CD4-positive, alpha-beta memory T cell (primary cell): ENCODE measurements at regions not wholly inside any gene's neighbourhood (a gene's known extent, or its start where the extent isn't known, plus 50 kb on each side); places are given as distances from the start of the nearest gene placed in this dataset.
A peak's percentile ranks its signal among the peaks of the same experiment; 100 is the strongest.

Source experiments
- CTCF ChIA-PET: fragments of 350-600 bp; sonication (Branson Sonifier 250); formaldehyde crosslinking; loops from one replicate; lab custom pipeline; 2021; ENCODE audit warnings: inconsistent platforms; ENCODE audit not compliant: partially characterized antibody; lab: Charles Lee
- POLR2A ChIA-PET: fragments of 350-600 bp; sonication (Branson Sonifier 250); formaldehyde crosslinking; loops from one replicate; lab custom pipeline; 2021; ENCODE audit not compliant: partially characterized antibody; lab: Charles Lee
- DNase-seq, 5 donors: peaks; one replicate each; pipeline versions ENCODE4 v3.0.0 to v3.0.0-alpha.2; 2020 to 2022; ENCODE audit warnings: mixed read lengths in 1 of 5
- H3K27ac ChIP-seq: one replicate; pipeline ENCODE4 v1.7.0; 2013; ENCODE audit warnings: low read depth, low read length
- H3K27me3 ChIP-seq: 2 replicates; pipeline ENCODE4 v1.7.0; 2013; ENCODE audit warnings: mild to moderate bottlenecking, low read length, moderate library complexity; ENCODE audit not compliant: insufficient read depth
- H3K36me3 ChIP-seq: 2 replicates; pipeline ENCODE4 v1.7.0; 2013; ENCODE audit warnings: mild to moderate bottlenecking, low read length, moderate library complexity; ENCODE audit not compliant: insufficient read depth
- H3K4me1 ChIP-seq: 2 replicates; pipeline ENCODE4 v1.7.0; 2013; ENCODE audit warnings: mild to moderate bottlenecking, low read length, moderate library complexity; ENCODE audit not compliant: insufficient read depth
- H3K4me3 ChIP-seq, 2 donors: one replicate each; pipeline ENCODE4 v1.7.0; 2013; ENCODE audit warnings: low read length in 2 of 2, mild to moderate bottlenecking in 1 of 2
- H3K9me3 ChIP-seq, 2 donors: one replicate each; pipeline ENCODE4 v1.7.0; 2013; ENCODE audit warnings: low read length in 2 of 2, control low read depth in 1 of 2; ENCODE audit not compliant: control insufficient read depth in 1 of 2
- H3K27ac Mint-ChIP-seq, 7 donors: one replicate each; pipeline ENCODE4 v1.8.0; 2020 to 2021; ENCODE audit warnings: mixed read lengths in 7 of 7, mild to moderate bottlenecking in 6 of 7, inconsistent platforms in 3 of 7, moderate library complexity in 3 of 7
- H3K27me3 Mint-ChIP-seq, 2 donors: one replicate each; pipeline ENCODE4 v1.8.0; 2020 to 2021; ENCODE audit warnings: mixed read lengths in 2 of 2
- H3K36me3 Mint-ChIP-seq, 2 donors: one replicate each; pipeline ENCODE4 v1.8.0; 2020 to 2021; ENCODE audit warnings: mixed read lengths in 2 of 2, inconsistent platforms in 1 of 2, mild to moderate bottlenecking in 1 of 2
- H3K4me1 Mint-ChIP-seq, 4 donors: one replicate each; pipeline ENCODE4 v1.8.0; 2020 to 2021; ENCODE audit warnings: mixed read lengths in 4 of 4, mild to moderate bottlenecking in 1 of 4
- H3K4me3 Mint-ChIP-seq, 8 donors: one replicate each; pipeline ENCODE4 v1.8.0; 2020 to 2021; ENCODE audit warnings: mixed read lengths in 8 of 8, mild to moderate bottlenecking in 7 of 8, moderate library complexity in 6 of 8, inconsistent platforms in 3 of 8
- H3K9me3 Mint-ChIP-seq, 8 donors: one replicate each; pipeline ENCODE4 v1.8.0; 2020 to 2021; ENCODE audit warnings: mixed read lengths in 8 of 8, mild to moderate bottlenecking in 5 of 8, inconsistent platforms in 3 of 8, moderate library complexity in 1 of 8
- intact Hi-C: fragments of 100-400 bp; cut with micrococcal nuclease; formaldehyde crosslinking; loops from one replicate; pipeline ENCODE4 v1.15.1; 2023

DNA sequence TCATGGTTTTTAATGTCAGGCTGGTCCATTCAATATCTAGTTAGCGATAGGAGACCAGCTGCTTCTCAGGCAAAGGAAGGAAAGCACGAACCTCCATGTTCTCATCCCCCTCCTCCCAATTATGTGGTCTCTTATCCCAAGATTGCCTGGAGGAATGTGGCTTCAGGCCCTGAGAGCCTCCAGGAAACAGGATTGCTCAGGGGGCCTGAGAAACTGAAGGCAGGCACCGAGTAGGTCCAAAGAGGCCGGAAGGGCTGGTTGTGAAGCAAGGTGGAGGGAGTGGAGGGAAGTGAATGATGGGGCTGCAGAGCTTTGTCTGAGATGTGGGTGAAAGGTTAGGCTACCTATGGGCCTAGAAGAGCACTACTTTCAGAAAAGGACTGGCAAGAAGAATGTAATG lies 188.2 kb upstream of the DDHD1 start:
- ChIA-PET CTCF (no interaction called here), POLR2A (no interaction called here)
- no peaks in the 10 kb centered on the region for H3K36me3 Mint-ChIP-seq
- no peaks in the 10 kb centered on the region for H3K4me1 Mint-ChIP-seq
- no peak overlapping the region for H3K27ac Mint-ChIP-seq
- H3K27me3 ChIP-seq: no peaks in the 10 kb centered on the region
- no peaks in the 10 kb centered on the region for H3K9me3 ChIP-seq
- H3K27ac ChIP-seq: no peak overlapping the region
- no peaks in the 10 kb centered on the region for H3K4me1 ChIP-seq
- no peak overlapping the region for H3K4me3 Mint-ChIP-seq
- H3K4me3 ChIP-seq: no peak overlapping the region
- H3K36me3 ChIP-seq: no peaks in the 10 kb centered on the region
- intact Hi-C loops: no loop called here
- no peaks in the 10 kb centered on the region for H3K27me3 Mint-ChIP-seq
- H3K9me3 Mint-ChIP-seq: peaks cover 0 to 2% (median 0%) of the 10 kb centered on the region in 8 donors
- DNase-seq: no peak

DNA sequence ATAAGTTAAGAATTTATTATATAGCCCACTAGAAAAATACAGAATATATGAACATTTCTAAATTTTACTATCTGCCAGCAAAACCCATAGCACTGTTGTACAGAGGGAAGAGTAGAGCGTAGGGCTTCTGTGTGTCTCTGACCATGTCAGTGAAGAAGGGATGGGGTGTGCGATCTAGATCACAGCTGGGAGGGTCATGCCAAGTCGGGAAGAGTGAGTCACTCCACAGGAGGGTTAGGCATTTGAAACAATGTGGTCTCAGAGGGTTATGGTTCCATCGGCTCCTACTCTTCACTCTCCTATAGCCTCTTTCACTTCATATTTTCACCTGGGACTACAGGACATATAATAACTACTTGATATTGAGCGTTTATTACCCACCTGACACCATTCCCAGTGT lies 185.1 kb upstream of the DDHD1 start:
- Mint-ChIP-seq H3K9me3 (peaks cover 0 to 4% (median 0%) of the 10 kb centered on the region in 8 donors), H3K4me1 (no peaks in the 10 kb centered on the region), H3K27me3 (no peaks in the 10 kb centered on the region), H3K4me3 (peak overlapping the region in 1 of 8 donors; percentile 21), H3K27ac (no peak overlapping the region), H3K36me3 (no peaks in the 10 kb centered on the region)
- Histone ChIP-seq H3K36me3 (no peaks in the 10 kb centered on the region), H3K27ac (no peak overlapping the region), H3K4me3 (no peak overlapping the region), H3K9me3 (no peaks in the 10 kb centered on the region), H3K27me3 (no peaks in the 10 kb centered on the region), H3K4me1 (no peaks in the 10 kb centered on the region)
- CTCF ChIA-PET: no interaction called here
- no peak for DNase-seq
- intact Hi-C loops: loop anchor here (10.0 kb wide), 1 partner anchor 53 kb away; no protein-coding TSS in a partner anchor
- POLR2A ChIA-PET: no interaction called here

DNA sequence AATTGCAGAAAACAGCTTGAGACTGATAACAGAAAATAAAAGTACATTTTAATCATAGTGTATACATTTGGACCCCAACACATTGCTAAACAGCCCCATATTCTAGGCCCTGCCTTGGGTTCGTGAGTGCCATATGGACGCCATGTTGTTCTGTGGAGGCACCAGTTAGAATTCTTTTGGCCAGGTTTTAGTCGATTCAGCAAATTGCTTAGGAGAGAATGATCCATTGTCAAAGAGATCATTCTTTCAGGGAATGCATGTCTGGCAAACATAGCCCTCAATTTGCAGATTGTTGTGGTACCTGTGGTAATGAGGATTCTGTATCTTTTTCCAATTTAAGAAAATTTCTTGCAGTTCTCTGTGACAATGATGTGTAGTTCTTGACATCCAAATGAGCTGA lies 183.6 kb upstream of the DDHD1 start:
- Histone ChIP-seq H3K36me3 (no peaks in the 10 kb centered on the region), H3K4me3 (no peak overlapping the region), H3K27ac (no peak overlapping the region), H3K4me1 (no peaks in the 10 kb centered on the region), H3K9me3 (no peaks in the 10 kb centered on the region), H3K27me3 (no peaks in the 10 kb centered on the region)
- peaks cover 0 to 4% (median 0%) of the 10 kb centered on the region in 8 donors for H3K9me3 Mint-ChIP-seq
- H3K4me3 Mint-ChIP-seq: peak overlapping the region in 1 of 8 donors; percentile 17
- intact Hi-C loops: loop anchor here (10.0 kb wide), 1 partner anchor 52 kb away; no protein-coding TSS in a partner anchor
- POLR2A ChIA-PET: no interaction called here
- H3K27ac Mint-ChIP-seq: no peak overlapping the region
- H3K4me1 Mint-ChIP-seq: no peaks in the 10 kb centered on the region
- no peak for DNase-seq
- no peaks in the 10 kb centered on the region for H3K36me3 Mint-ChIP-seq
- CTCF ChIA-PET: interaction anchor here (1.4 kb wide), 1 partner anchor 30 kb away, joined by 3 read pairs; no protein-coding TSS in a partner anchor
- H3K27me3 Mint-ChIP-seq: no peaks in the 10 kb centered on the region

DNA sequence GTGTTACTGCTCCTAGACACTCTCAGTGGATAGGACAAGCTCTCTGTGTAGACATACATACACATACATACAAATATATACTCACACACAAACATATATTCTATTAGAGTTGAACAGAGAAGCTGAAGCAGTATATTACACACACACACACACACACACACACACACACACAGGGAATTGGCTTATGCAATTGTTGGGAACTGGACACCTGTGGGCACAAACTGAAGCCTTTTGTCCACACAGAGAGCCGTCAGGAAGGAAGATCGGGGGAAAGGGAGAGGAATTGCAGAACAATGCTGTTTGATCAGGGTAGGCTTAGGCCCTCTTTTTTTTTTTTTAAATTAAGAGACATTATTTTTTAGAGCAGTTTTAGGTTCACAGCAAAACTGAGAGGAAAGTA lies 180.7 kb upstream of the DDHD1 start:
- peaks cover 0 to 4% (median 0%) of the 10 kb centered on the region in 8 donors for H3K9me3 Mint-ChIP-seq
- H3K9me3 ChIP-seq: no peaks in the 10 kb centered on the region
- intact Hi-C loops: loop anchor here (10.0 kb wide), 1 partner anchor 49 kb away; no protein-coding TSS in a partner anchor
- no peak overlapping the region for H3K4me3 Mint-ChIP-seq
- no peaks in the 10 kb centered on the region for H3K36me3 ChIP-seq
- no peak overlapping the region for H3K4me3 ChIP-seq
- H3K27me3 Mint-ChIP-seq: no peaks in the 10 kb centered on the region
- CTCF ChIA-PET: no interaction called here
- no peak overlapping the region for H3K27ac Mint-ChIP-seq
- no peaks in the 10 kb centered on the region for H3K4me1 ChIP-seq
- POLR2A ChIA-PET: no interaction called here
- no peaks in the 10 kb centered on the region for H3K4me1 Mint-ChIP-seq
- H3K27me3 ChIP-seq: no peaks in the 10 kb centered on the region
- no peak overlapping the region for H3K27ac ChIP-seq
- H3K36me3 Mint-ChIP-seq: no peaks in the 10 kb centered on the region
- no peak for DNase-seq

DNA sequence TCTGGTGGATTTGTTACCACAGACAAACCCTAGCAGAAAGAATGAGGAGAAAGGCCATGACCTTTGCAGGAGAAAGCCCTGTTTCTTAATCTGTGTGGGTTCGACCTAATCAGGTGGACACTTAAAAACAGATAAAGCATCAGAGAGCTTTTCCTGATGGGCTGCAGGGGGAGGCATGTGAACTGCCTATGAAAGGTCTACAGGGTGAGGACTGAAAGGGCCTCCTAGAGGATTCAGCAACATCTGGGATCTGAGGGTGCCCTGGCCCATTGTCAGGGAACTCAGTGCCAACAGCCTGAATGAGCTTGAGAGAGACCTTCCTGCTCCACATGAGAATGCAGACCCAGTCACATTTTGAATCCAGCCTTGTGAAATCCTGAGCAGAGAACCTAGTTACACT lies 178.8 kb upstream of the DDHD1 start:
- intact Hi-C loops: loop anchor here (10.0 kb wide), 1 partner anchor 47 kb away; no protein-coding TSS in a partner anchor
- no peaks in the 10 kb centered on the region for H3K9me3 ChIP-seq
- no peak overlapping the region for H3K27ac ChIP-seq
- Mint-ChIP-seq H3K9me3 (peaks cover 0 to 2% (median 0%) of the 10 kb centered on the region in 8 donors), H3K36me3 (peaks cover 0 to 8% of the 10 kb centered on the region in 2 donors), H3K27me3 (no peaks in the 10 kb centered on the region), H3K27ac (no peak overlapping the region), H3K4me3 (no peak overlapping the region), H3K4me1 (no peaks in the 10 kb centered on the region)
- H3K4me3 ChIP-seq: no peak overlapping the region
- no peaks in the 10 kb centered on the region for H3K4me1 ChIP-seq
- no peak for DNase-seq
- CTCF ChIA-PET: no interaction called here
- POLR2A ChIA-PET: no interaction called here
- H3K27me3 ChIP-seq: no peaks in the 10 kb centered on the region
- H3K36me3 ChIP-seq: no peaks in the 10 kb centered on the region

DNA sequence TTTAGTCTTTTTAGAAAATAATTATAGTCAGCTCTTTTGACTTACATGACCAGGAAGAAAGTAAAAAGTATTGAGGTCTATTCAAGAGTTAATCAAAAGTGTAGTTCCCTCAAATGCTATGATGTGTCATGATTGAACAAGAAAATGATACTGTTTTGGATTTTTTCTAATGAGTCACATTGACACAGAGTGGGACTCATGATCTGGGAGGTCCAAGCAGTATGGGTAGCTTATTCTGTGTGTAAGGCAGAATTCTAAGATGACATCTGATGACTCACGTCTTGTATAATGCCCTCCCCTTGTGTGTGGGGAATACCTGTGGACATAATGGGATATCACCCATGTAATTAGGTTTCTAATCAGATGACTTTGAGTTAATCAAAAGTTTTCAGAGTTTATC lies 178.1 kb upstream of the DDHD1 start:
- intact Hi-C loops: loop anchor here (10.0 kb wide), 1 partner anchor 46 kb away; no protein-coding TSS in a partner anchor
- H3K27ac Mint-ChIP-seq: no peak overlapping the region
- H3K4me3 Mint-ChIP-seq: no peak overlapping the region
- Histone ChIP-seq H3K27me3 (no peaks in the 10 kb centered on the region), H3K27ac (no peak overlapping the region), H3K36me3 (no peaks in the 10 kb centered on the region), H3K4me1 (no peaks in the 10 kb centered on the region), H3K9me3 (no peaks in the 10 kb centered on the region), H3K4me3 (no peak overlapping the region)
- no peaks in the 10 kb centered on the region for H3K4me1 Mint-ChIP-seq
- DNase-seq: no peak
- CTCF ChIA-PET: interaction anchor here (0.6 kb wide), 1 partner anchor 476 kb away, joined by 3 read pairs; no protein-coding TSS in a partner anchor
- H3K36me3 Mint-ChIP-seq: peaks cover 0 to 14% of the 10 kb centered on the region in 2 donors
- H3K27me3 Mint-ChIP-seq: no peaks in the 10 kb centered on the region
- peaks cover 0 to 2% (median 0%) of the 10 kb centered on the region in 8 donors for H3K9me3 Mint-ChIP-seq
- POLR2A ChIA-PET: no interaction called here

DNA sequence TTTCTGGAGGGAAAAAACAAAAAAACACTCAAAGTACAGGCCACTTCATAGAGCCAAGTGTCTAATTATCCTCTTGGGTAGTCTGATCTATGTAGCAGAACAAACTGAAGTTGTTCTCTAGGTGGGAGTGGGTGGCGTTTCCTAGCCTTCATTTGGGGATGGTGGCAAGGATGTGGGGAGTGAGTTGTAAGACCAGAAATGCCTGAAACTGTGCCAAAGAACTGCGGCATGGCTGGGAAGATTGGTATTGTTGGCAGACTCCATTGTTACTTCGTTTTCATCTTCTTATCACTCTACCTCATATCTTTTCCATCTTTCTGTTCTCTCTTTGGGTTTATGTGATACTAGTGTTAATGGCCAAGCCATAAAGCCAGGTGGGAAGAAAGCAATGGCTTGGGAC lies 177.3 kb upstream of the DDHD1 start:
- Mint-ChIP-seq H3K27ac (no peak overlapping the region), H3K4me3 (no peak overlapping the region), H3K27me3 (no peaks in the 10 kb centered on the region), H3K9me3 (peaks cover 0 to 2% (median 0%) of the 10 kb centered on the region in 8 donors), H3K4me1 (no peaks in the 10 kb centered on the region), H3K36me3 (peaks cover 0 to 15% of the 10 kb centered on the region in 2 donors)
- CTCF ChIA-PET: no interaction called here
- Histone ChIP-seq H3K9me3 (no peaks in the 10 kb centered on the region), H3K27ac (no peak overlapping the region), H3K4me1 (no peaks in the 10 kb centered on the region), H3K27me3 (no peaks in the 10 kb centered on the region), H3K4me3 (no peak overlapping the region), H3K36me3 (no peaks in the 10 kb centered on the region)
- DNase-seq: no peak
- intact Hi-C loops: loop anchor here (10.0 kb wide), 1 partner anchor 46 kb away; no protein-coding TSS in a partner anchor
- POLR2A ChIA-PET: no interaction called here
